K562 (cell line): ENCODE measurements at regions not wholly inside any gene's neighbourhood (a gene's known extent, or its start where the extent isn't known, plus 50 kb on each side); places are given as distances from the start of the nearest gene placed in this dataset.

Source experiments
- ATAC-seq: fragments of 200-7000 bp; cut with Tn5 transposase; 3 replicates; pipeline ENCODE4 v1.9.1; 2020; ENCODE audit warnings: moderate library complexity
- BruUV-seq: library from RNA; stranded (reverse); fragments of 400-500 nt; replicated peaks from 2 replicates; lab custom pipeline; 2021; lab: Mats Ljungman, UMichigan
- CTCF ChIA-PET: fragments of 300-600 bp; formaldehyde crosslinking; extraction: SDS; loops from one replicate; lab custom pipeline; 2021; ENCODE audit warnings: low intra/inter-chr PET ratio; lab: Yijun Ruan, JAX
- POLR2A ChIA-PET: fragments of 300-600, 350-650 bp; sonication (Branson Sonifier 250); formaldehyde crosslinking; extraction: SDS; loops from one replicate; lab custom pipeline; 2021; ENCODE audit warnings: antibody characterized with exemption, inconsistent platforms; lab: Yijun Ruan, JAX
- DNase-seq, 4 experiments: peaks; one replicate each; pipeline versions ENCODE4 v3.0.0 to v3.0.0-alpha.2; 2011 to 2018; ENCODE audit warnings: low spot score in 3 of 4, mixed read lengths in 3 of 4; ENCODE audit errors: extremely low read depth in 1 of 4
- FAIRE-seq: peaks from 2 replicates; lab custom pipeline; 2011; peaks lifted over from hg19 to GRCh38; lab: Jason Lieb, UNC
- H2AFZ ChIP-seq: 2 replicates; pipeline ENCODE4 v1.6.0; 2011; ENCODE audit warnings: low read depth, low read length, control low read depth, inconsistent platforms
- H3K27ac ChIP-seq: fragments of 200-600 bp; 3 replicates; pipeline ENCODE4 v1.8.0; 2011; ENCODE audit warnings: low read depth, mild to moderate bottlenecking, control low read depth, inconsistent platforms, low read length, moderate library complexity, mixed read lengths; ENCODE audit errors: extremely low read depth
- H3K27me3 ChIP-seq, 2 experiments: fragments of 300-600 bp in 1 of 2; 2 replicates in 1 of 2; 3 replicates in 1 of 2; pipeline versions ENCODE4 v1.6.0 to v1.8.0; 2011; ENCODE audit warnings: inconsistent platforms in 2 of 2, low read length in 2 of 2, mild to moderate bottlenecking in 1 of 2, mixed read lengths in 1 of 2, moderate library complexity in 1 of 2; ENCODE audit not compliant: control insufficient read depth in 2 of 2, insufficient read depth in 2 of 2
- H3K36me3 ChIP-seq: fragments of 300-600 bp; 3 replicates; pipeline ENCODE4 v1.8.0; 2011; ENCODE audit warnings: mild to moderate bottlenecking, low read length, inconsistent platforms; ENCODE audit not compliant: control insufficient read depth, insufficient read depth
- H3K4me1 ChIP-seq, 2 experiments: fragments of 200-600 bp in 1 of 2; replicated peaks in 1 of 2; 2 replicates in 1 of 2; 3 replicates in 1 of 2; pipeline versions ENCODE4 v1.5.1 to v1.8.0; 2011; ENCODE audit warnings: inconsistent platforms in 2 of 2, low read length in 2 of 2, mild to moderate bottlenecking in 1 of 2, mixed read lengths in 1 of 2, moderate library complexity in 1 of 2; ENCODE audit not compliant: control insufficient read depth in 2 of 2, insufficient read depth in 2 of 2
- H3K4me2 ChIP-seq: 2 replicates; pipeline ENCODE4 v1.6.1; 2011; ENCODE audit warnings: low read length, control low read depth, inconsistent platforms, mixed read lengths; ENCODE audit not compliant: insufficient read depth
- H3K4me3 ChIP-seq: fragments of 200-600 bp; sonication (generic), shearing (Covaris generic); 2 replicates; pipeline ENCODE4 v1.5.1; 2016; ENCODE audit warnings: control low read depth, inconsistent platforms
- H3K79me2 ChIP-seq: fragments of 200-600 bp; 3 replicates; pipeline ENCODE4 v1.8.0; 2011; ENCODE audit warnings: low read length, inconsistent platforms; ENCODE audit not compliant: control insufficient read depth, insufficient read depth
- H3K9ac ChIP-seq, 2 experiments: 2 replicates each; pipeline versions ENCODE4 v1.6.0 to v1.6.1; 2011; ENCODE audit warnings: low read depth in 2 of 2, low read length in 2 of 2, control low read depth in 1 of 2, inconsistent platforms in 1 of 2, mild to moderate bottlenecking in 1 of 2, mixed read lengths in 1 of 2; ENCODE audit not compliant: insufficient read depth in 1 of 2
- H3K9me1 ChIP-seq: one replicate; pipeline ENCODE4 v1.6.0; 2011; ENCODE audit warnings: inconsistent platforms, mild to moderate bottlenecking, low read length, moderate library complexity; ENCODE audit not compliant: control insufficient read depth, insufficient read depth
- H3K9me3 ChIP-seq: replicated peaks from 2 replicates; pipeline ENCODE4 v1.5.1; 2011; ENCODE audit warnings: low read depth, low read length, inconsistent platforms; ENCODE audit not compliant: control insufficient read depth, insufficient read depth
- H4K20me1 ChIP-seq: replicated peaks from 2 replicates; pipeline ENCODE4 v1.6.1; 2011; ENCODE audit warnings: low read length, inconsistent platforms, mixed read lengths; ENCODE audit not compliant: control insufficient read depth, insufficient read depth
- DIDO1 ChIP-seq: fragments of 450-650 bp; IDR thresholded peaks from 2 replicates; pipeline ENCODE4 v1.6.1; 2016; ENCODE audit warnings: low read depth, missing biosample characterization, missing genetic modification characterization
- ESRRA ChIP-seq: fragments of 450-650 bp; IDR thresholded peaks from 2 replicates; pipeline ENCODE4 v1.6.1; 2014; ENCODE audit warnings: low read depth, mild to moderate bottlenecking, moderate library complexity, borderline replicate concordance
- NR2C1 ChIP-seq, 2 experiments: fragments of 450-650 bp; IDR thresholded peaks; 2 replicates each; pipeline ENCODE4 v1.6.1; 2017; ENCODE audit warnings: mild to moderate bottlenecking in 2 of 2, antibody characterized with exemption in 1 of 2, inconsistent platforms in 1 of 2, missing compliant biosample characterization in 1 of 2, missing genetic modification characterization in 1 of 2
- TCF15 ChIP-seq: fragments of 250-450 bp; sonication (Bioruptor Pico); IDR thresholded peaks from 2 replicates; pipeline ENCODE4 v1.8.0; 2022; ENCODE audit warnings: moderate library complexity, mild to moderate bottlenecking, inconsistent platforms
- ZNF175 ChIP-seq: fragments of 200-800 bp; sonication (Bioruptor generic); IDR thresholded peaks from 2 replicates; pipeline ENCODE4 v1.6.1; 2016; ENCODE audit warnings: low read depth, mild to moderate bottlenecking, missing genetic modification characterization, missing compliant biosample characterization
- ZNF224 ChIP-seq: sonication (generic); formaldehyde crosslinking; IDR thresholded peaks from 2 replicates; pipeline ENCODE4 v1.8.0; 2022; ENCODE audit warnings: mild to moderate bottlenecking, missing genetic modification reagents
- WGBS: fragments of 100-300 bp; shearing (Covaris generic); methylation state at CpG from one replicate; pipeline ENCODE4 v1.1.6; 2016; ENCODE audit warnings: low coverage, mixed read lengths; ENCODE audit not compliant: insufficient coverage; ENCODE audit errors: missing lambda C conversion rate; 5-methylcytosine and 5-hydroxymethylcytosine counted together
- in situ Hi-C: fragments of 300-500 bp; cut with MboI; formaldehyde crosslinking; loops from 4 replicates; pipeline ENCODE4 v1.15.0; 2018; ENCODE audit warnings: inconsistent platforms, mixed read lengths
- intact Hi-C: fragments of 100-400 bp; cut with micrococcal nuclease; formaldehyde crosslinking; loops from 2 replicates; pipeline ENCODE4 v1.14.2; 2022
- TF ChIP-seq, protein P1 (sequence below): fragments of 450-650 bp; conservative IDR thresholded peaks from 2 replicates; pipeline ENCODE4 v1.6.1; 2016; ENCODE audit warnings: missing genetic modification characterization, low read depth, mild to moderate bottlenecking, control low read depth, missing compliant biosample characterization
- TF ChIP-seq, protein P2 (sequence below): IDR thresholded peaks from 2 replicates; pipeline ENCODE4 v1.6.1; 2016; ENCODE audit warnings: missing genetic modification characterization, missing compliant biosample characterization

DNA sequence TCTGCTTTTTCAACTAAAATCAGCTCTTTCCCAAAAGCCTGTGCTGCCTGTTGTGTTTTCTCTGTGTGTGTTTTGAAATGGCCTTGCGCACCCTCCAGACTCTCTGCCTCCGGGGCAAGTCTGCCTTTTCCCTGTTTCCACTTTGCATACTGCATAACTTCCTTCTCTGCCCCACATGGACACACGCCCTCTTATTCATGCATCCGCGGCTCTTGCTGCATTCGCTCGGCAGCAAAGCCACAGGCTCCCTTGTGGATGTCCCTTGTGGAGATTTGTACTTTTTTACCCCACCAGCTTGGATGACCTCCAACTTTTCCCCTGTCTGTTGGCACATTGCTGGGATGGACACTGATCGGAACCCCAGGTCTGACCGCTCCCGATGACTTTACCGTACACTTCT lies 147.6 kb downstream of the ADSS2 start (continued):
- TF ChIP-seq ZNF224 (CRISPR knock-in tag): no peak
- no peak for TF ChIP-seq NR2C1 (IDR thresholded peaks at IDR 0.05)
- TF ChIP-seq NR2C1 (tag; IDR thresholded peaks at IDR 0.05): no peak
- no peak for TF ChIP-seq DIDO1 (tag)

DNA sequence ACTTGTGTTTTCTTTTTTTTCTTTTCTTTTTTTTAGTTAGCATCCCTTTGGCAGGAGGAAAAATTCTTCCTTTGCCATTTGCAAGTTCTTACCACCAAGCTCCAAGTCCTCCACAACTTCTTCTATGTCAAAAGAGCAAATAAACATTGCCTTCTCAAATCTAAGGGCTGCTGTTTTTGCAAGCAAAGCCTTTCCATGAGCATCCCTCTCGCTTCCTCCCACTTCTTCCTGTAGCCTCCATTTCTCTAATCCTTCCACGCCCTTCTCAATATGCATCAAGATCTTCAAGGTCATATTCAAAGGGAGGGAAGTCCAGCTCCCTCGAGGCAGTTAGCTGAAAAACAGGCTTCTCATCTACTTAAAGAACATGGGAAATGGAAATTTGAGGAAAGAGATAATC lies 147.1 kb downstream of the ADSS2 start:
- FAIRE-seq (no peak), ATAC-seq (no peak), DNase-seq (no peak)
- Histone ChIP-seq H3K79me2 (no peaks in the 10 kb centered on the region), H3K36me3 (no peaks in the 10 kb centered on the region), H2AFZ (0 out of 2 replicates have a peak overlapping the region, but pooled peaks have one; percentile 87), H3K27me3 (no peaks in the 10 kb centered on the region), H3K9me1 (no peaks in the 10 kb centered on the region), H3K9ac (no peak overlapping the region), H3K27ac (no peak overlapping the region), H3K9me3 (peaks cover 10% of the 10 kb centered on the region), H3K4me3 (no peak overlapping the region), H4K20me1 (no peaks in the 10 kb centered on the region), H3K4me1 (peaks cover 28 to 48% of the 10 kb centered on the region in 2 experiments), H3K4me2 (no peak overlapping the region)
- BruUV-seq: no TSS peak
- POLR2A ChIA-PET: no interaction called here
- intact Hi-C loops (loop anchor here (2.0 kb wide), 1 partner anchor 20 kb away; no protein-coding TSS in a partner anchor), in situ Hi-C loops (no loop called here)
- 65% methylated on average over 3 of the region's 3 CpGs for WGBS
- CTCF ChIA-PET: interaction anchor here (0.6 kb wide), 1 partner anchor 62 kb away, joined by 3 read pairs; no protein-coding TSS in a partner anchor
- TF ChIP-seq ESRRA: peak; percentile 50
- TF ChIP-seq, protein P1, sequence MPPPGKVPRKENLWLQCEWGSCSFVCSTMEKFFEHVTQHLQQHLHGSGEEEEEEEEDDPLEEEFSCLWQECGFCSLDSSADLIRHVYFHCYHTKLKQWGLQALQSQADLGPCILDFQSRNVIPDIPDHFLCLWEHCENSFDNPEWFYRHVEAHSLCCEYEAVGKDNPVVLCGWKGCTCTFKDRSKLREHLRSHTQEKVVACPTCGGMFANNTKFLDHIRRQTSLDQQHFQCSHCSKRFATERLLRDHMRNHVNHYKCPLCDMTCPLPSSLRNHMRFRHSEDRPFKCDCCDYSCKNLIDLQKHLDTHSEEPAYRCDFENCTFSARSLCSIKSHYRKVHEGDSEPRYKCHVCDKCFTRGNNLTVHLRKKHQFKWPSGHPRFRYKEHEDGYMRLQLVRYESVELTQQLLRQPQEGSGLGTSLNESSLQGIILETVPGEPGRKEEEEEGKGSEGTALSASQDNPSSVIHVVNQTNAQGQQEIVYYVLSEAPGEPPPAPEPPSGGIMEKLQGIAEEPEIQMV (tag): 0 out of 2 replicates have a peak, but pooled peaks have one; percentile 17
- TF ChIP-seq TCF15 (CRISPR knock-in tag): no peak
- 0 out of 2 replicates have a peak, but pooled peaks have one; percentile 16 for TF ChIP-seq ZNF175 (CRISPR knock-in tag)
- TF ChIP-seq, protein P2, sequence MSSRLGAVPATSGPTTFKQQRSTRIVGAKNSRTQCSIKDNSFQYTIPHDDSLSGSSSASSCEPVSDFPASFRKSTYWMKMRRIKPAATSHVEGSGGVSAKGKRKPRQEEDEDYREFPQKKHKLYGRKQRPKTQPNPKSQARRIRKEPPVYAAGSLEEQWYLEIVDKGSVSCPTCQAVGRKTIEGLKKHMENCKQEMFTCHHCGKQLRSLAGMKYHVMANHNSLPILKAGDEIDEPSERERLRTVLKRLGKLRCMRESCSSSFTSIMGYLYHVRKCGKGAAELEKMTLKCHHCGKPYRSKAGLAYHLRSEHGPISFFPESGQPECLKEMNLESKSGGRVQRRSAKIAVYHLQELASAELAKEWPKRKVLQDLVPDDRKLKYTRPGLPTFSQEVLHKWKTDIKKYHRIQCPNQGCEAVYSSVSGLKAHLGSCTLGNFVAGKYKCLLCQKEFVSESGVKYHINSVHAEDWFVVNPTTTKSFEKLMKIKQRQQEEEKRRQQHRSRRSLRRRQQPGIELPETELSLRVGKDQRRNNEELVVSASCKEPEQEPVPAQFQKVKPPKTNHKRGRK (tag): 0 out of 2 replicates have a peak, but pooled peaks have one; percentile 9
